Amniotic epithelial cell (primary cell): ENCODE measurements at regions not wholly inside any gene's neighbourhood (a gene's known extent, or its start where the extent isn't known, plus 50 kb on each side); places are given as distances from the start of the nearest gene placed in this dataset.

Experiments
- DNase-seq: peaks from one replicate; pipeline ENCODE4 v3.0.0-alpha.2; 2010; ENCODE audit warnings: low read depth

DNA sequence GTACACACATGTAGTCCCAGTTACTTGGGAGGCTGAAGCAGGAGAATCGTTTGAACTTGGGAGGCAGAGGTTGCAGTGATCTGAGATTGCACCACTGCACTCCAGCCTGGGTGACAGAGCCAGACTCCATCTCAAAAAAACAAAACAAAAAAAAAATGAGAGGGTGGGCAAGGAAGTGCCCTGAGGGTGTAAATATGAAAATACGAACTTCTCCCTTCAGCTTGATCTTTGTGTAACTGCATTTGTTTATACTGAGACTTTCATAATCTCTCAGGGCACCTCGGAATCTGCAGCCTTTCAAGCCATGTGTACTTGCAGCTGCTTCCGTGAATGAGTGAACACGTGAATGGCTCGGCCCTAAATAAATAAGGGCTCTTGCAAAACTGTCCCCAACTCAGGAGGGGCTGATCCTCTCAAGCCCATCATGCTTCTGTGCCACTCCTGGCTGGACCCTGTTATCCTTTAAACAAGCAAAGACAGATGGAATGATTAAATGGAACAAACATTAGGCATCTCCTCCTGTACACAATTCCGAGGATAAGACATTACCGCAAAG, 96.8 kb downstream of the BOD1L2 start:
- DNase-seq: no peak

DNA sequence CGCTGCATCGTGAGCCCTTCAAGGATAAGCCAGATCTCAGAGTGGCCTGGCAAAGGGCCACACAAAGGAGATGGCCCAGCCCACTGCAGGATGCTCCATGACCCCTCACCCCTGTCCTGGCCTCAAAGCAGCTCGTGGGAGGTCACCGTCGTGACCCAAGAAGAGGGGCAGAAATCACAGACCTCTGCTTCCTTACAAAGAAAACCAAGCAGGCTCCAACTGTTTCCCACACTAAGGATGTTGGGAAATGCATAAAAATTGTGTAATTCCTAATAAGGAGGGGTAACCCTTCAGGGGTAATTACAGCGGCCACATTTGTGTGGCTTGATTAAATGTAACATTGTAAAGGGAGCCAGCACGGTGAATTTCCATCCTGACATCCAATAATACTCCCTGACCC, 102.3 kb downstream of the BOD1L2 start:
- DNase-seq: no peak

DNA sequence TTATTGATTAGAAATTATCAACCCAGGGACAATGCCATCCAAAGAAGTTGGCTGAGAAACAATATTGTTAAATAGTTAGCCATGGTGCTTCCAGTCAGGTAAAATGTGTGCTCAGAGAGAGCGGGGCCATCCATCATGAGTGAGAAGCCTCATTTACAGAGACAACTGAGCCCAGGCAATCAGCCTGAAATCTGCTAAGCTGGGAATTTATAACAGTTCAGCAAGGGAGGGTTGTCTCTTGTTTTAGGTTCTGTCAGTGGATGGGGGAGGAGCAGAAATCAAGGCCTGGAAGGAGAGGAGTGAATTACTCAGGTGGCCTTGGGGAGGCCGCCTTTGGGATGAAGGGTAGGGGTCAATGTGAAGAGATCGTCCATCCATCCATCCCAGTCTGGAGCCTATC, 102.5 kb upstream of the ST8SIA3 start:
- DNase-seq: no peak

DNA sequence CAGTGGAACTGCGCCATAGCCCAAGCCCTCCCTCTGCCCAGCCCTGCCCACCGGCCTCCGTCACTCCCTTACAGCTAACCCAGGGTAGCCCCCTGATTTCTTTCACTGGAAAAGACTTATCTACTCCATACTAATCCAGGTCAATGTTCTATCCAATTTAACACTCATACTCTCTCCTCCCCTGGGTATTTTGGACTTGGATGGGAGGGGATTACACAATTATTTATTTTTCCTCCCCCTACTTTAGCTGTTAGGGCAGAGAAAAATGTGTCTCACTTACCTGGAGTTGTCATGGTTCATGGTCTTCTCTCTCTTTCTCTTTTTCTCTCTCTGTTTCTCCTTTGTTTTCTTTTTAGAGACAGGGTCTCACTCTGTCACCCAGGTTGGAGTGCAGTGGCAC, 100.6 kb upstream of the ST8SIA3 start:
- DNase-seq: no peak

DNA sequence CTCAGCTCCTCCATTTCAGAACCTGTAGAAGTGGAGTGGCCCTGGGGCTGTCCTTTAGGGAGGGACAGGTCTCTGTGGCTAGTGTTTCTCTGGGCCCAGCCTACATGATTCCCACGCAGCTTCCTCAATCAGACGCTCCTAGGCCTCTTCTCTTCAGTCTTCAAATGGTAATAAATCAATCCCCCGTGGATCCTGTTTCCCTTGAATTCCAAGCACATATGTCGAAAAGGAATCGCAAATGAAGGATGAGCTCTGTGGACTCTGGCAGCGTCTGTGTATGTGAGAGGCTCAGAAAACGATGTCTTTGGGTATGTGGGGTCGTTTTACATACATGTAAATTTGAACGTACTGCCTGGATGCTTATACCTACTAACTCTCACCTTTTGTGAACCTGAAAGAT, 98.5 kb upstream of the ST8SIA3 start:
- no peak for DNase-seq

DNA sequence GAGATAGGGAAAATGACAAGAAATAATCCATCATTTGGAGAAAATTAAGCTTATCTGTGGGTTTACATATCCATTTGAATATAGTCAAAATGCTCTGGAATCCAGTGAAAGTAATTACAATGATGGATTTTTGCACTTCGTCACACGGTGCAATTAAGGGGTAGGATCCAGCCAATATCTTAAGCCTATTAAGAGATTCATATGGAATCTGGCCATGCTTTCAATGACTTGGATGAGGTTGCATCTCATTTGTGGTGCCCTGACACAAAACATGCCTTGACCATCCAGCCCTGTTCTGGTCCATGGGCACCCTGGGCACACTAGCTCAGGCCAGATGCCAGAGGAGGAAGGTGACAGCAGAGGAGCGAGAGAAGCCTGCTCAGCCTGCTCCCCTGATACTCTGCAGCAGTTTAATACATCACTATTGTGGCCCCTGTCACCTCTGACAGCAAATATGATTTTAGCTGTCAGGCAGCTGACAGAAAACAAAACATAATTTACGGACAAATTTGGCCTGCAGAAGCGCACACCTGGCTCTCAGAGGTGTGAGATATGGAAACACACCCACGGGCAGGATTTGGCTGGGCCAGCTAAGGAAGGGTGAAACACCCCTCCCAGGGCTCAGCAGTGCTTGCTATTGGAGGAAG, 94.1 kb upstream of the ST8SIA3 start:
- no peak for DNase-seq

DNA sequence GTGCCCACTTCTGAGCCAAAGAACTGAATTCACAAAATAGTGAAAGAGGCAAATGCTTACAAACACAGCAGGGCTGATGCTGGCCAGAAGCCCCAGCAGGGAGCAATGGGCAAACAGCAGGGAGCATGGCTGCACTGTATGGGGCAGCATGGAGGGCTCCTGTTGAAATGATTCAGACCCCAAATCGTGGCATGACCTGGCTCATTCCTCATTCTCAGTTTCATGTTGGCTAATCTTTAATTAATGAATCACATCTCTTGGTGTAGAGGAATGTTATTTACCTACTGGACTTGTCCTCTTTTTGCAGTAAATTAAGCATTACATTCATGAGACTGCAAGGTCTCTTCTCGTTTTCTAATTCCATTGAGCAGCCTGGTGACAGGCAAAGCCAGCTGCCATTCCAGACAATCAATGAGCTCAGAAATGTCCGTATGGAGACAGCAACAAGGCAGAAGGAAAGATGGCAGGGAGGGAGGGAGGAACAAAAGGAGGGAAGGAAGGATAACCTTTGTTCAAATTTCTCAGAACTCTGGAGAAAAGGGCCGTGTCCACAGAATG, 84.9 kb upstream of the ST8SIA3 start:
- DNase-seq: no peak

DNA sequence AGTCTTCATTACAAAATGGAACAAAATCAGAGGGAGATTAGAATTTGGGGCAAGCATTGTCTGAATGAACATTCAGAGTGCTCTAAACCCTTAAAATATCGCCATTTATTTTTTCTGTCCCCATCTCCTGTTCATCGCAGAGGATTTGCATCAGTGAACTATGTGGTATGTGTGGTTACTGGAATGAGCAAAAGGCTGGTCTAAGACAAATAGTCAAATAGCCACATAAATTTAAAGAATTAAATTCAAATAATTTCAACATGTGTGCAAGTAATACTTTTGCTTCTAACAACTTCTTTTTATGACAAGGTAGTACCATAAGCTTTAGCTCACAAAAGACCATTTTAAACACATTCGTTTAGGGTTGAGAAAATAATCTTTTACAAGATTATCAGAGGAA, 82.6 kb upstream of the ST8SIA3 start:
- DNase-seq: no peak

DNA sequence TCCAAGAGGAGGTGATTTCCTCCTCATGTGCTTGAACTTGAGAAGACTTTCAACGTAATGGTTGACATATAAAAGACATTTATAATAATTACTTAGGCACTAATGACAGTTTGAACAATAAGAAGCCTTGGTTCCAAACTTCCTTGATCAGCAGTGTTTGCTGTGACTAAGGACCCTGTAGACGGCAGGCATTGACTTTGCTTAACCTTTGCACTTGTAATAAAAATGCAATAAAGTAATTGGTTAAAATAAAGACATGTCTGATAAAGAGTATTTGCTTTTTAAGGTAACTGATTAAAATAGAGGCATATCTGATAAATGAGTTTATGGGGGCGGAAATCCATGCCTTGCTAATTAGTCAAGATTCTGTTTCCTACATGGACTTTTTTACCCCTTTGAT, 82.2 kb upstream of the ST8SIA3 start:
- DNase-seq: no peak

DNA sequence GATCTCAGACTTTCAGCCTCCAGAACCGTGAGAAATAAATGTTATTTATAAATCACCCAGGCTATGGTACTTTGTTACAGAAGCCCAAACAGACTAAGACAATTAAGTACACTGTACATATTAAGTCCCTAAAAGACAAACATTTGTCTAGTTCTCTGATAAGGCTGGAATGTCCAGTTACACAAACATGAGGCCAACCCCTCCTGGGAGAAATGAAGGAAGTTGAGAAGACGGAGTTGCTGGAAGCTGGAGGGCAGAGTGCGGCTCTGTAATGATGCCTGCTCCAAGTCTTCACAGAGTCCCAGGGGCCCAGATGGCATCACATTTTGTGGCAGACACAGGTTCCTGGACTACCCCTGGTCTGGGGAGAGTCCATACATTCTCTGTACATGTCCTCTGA, 79.2 kb upstream of the ST8SIA3 start:
- DNase-seq: no peak

DNA sequence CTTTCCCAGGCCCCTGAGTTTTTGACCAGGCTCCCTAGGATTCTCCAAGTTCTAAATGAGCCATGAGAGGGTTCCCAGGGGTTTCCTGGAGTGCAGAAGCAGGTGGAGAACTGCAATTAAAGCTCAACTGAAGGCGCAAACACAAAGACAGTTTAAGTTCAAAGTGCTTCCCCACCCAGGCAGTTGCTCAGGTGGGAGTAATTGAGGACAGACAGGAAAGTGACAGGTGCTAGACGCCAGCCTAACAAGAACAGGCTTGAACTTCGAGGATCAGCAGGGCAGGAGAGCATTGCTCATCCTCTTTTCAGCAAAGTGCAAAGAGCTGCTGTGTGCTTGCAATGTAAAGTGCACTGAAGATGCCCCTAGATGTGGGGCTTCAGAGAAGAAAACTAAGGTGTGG, 77.2 kb upstream of the ST8SIA3 start:
- no peak for DNase-seq

DNA sequence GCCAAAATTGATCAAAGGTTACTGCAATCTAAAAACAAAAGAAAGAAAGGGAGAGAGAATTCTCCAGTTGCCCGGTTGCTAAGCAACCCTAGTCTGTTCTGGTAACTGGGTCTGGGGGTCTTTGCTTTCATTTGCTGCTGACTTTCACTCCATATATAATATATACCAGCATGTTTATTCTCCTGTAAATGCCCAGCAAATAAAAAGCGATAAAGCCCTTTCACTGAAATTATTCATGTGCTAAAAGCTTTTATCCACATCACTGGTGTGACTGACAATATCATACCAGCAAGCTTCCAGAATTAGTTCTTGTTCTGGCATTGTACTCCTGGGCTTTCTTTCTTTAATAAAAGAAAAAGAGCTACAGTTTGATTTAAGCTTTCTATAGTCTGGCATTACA, 75.5 kb upstream of the ST8SIA3 start:
- DNase-seq: no peak

DNA sequence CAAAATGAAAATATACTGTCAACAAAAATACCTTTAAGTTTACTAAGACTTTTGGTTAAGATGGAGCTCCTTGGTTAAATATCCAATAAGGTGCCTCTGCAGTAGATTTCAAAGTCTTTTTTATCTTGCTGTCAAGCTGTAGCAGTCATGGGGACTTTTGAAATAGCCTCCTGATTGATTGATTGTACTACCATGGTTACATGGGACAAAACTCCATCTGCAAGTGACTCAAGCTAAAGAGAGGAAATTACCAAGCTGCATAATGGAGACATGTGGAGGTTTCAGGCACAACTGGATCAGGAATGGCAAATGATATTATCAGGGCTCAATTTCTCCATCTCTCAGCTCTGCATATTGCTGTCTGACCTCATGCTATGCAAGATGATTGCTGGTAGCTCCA, 73.4 kb upstream of the ST8SIA3 start:
- no peak for DNase-seq

DNA sequence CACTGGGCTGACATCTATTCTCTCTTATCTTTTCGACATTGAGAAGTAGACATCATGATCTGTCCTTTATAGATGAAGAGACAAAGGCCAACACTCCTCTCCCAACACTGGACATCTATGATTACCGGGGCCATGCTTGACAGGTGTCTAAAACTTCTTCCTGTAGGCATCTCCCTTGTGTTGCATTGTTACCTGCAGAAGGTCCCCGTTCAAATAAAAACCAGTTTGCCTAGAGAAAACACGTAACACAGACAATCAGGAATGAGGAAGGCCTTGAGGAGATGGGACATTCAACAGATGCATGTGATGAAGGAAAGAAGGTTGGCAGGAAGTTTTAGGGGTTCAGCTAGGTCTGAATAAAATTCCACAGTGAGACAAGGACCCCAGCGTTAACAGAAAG, 70.8 kb upstream of the ST8SIA3 start:
- no peak for DNase-seq

DNA sequence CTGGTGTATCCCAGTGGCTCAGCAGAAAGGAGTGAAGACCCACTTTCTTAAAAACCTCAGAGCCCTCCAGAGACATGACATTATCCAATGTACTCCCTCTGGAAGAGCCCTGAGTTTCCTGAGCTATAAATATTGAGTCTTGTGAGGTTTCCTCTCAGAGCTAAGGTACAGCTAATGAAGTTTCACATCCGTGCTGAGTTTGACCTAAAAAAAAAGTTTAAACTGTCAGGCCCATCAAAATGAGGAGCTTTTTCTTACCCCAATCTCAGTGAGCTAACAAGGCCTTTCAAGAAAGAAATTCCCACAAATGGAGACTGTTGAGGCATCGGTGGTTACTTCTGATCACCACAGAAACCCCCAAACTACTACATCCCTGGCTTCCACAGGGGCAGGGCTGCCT, 65.4 kb upstream of the ST8SIA3 start:
- DNase-seq: no peak

DNA sequence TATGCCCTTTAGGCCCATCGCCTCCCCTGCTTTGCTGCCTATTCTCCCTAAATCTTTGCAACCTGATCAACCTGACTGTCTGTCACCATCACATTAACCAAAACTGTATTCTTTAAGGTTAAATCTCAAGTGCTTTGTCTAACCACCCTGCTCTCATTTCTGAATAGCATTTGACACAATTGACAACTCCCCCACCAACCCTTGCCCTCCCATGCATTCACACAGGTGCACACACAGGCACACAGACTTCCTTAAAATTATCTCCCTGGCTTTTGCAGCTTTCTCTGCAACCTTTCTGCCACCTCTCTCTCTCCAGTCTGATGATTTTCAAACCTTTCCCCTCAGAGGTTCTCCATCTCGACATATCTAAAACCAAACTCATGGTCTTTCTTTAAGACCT, 64.6 kb upstream of the ST8SIA3 start:
- DNase-seq: no peak

DNA sequence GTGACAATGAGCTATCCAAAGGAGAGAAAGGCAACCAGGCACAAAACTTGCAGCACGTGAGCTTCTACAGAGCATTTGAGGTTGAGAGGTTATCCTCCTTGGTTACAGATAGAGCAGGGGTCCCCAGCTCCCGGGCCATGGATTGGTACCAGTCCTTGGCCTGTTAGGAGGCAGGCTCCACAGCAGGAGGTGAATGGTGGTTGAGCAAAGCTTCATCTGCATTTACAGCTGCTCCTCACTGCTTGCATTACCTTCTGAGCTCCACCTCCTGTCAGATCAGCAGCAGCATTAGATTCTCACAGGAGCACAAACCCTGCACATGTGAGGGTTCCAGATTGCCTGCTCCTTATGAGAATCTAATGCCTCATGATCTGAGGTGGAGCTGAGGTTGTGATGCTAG, 57.8 kb upstream of the ST8SIA3 start:
- DNase-seq: no peak

DNA sequence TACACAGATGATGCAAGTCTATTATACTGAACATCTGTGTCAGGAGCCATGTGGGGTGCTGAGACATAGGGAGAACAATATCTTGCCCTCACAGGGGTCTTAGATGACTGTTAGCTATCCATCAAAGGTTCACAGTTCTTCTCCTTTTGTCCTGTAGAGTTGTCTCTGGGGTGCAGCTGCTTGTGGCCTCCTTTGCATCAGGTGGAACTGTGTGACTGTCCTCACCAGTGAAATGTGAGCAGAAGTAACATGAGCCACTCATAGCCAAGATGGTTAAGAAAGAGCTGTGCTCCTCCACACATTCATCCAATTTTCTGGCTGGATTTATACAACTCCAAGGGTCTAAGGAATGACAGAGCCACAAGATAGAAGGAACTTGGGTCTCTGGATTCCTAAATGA, 56.0 kb upstream of the ST8SIA3 start:
- no peak for DNase-seq

DNA sequence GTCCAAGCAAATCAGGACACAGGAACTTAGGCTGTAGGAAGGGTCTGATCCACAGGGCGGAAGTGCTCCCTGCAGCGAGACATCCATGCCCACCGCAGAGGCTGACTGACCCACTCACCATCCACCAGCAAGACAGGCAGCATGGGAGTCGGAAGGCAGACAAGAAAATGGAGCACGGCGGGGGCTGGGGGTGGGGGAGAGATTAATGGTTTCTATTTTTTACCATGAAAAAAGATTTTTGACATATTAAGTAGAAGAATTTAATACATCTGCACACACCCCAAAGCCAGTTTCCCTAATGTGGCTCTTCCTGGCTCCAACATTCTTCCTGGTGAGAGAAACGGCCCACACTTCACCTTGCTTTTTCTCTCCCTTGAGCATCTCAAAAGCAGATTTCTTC, 55.1 kb upstream of the ST8SIA3 start:
- DNase-seq: no peak

DNA sequence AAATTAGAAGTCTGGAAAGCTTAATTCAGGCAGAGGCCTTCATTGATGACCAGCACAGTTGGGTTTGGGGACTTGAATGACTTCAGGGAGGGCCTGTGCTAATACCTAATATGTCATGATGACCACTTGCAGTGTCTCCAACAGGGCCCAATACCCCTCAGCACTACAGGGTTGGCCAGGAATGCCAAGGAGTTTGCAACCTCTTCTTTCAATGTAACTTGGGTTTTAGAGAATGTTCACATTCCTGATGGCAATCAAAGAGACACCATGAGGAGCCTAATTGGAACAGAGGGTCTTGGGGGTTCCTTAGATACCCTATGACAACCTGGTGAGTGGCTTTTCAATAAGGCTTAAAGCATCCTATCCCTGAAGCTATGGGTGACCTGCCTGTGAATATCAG, 52.4 kb upstream of the ST8SIA3 start:
- DNase-seq: no peak

DNA sequence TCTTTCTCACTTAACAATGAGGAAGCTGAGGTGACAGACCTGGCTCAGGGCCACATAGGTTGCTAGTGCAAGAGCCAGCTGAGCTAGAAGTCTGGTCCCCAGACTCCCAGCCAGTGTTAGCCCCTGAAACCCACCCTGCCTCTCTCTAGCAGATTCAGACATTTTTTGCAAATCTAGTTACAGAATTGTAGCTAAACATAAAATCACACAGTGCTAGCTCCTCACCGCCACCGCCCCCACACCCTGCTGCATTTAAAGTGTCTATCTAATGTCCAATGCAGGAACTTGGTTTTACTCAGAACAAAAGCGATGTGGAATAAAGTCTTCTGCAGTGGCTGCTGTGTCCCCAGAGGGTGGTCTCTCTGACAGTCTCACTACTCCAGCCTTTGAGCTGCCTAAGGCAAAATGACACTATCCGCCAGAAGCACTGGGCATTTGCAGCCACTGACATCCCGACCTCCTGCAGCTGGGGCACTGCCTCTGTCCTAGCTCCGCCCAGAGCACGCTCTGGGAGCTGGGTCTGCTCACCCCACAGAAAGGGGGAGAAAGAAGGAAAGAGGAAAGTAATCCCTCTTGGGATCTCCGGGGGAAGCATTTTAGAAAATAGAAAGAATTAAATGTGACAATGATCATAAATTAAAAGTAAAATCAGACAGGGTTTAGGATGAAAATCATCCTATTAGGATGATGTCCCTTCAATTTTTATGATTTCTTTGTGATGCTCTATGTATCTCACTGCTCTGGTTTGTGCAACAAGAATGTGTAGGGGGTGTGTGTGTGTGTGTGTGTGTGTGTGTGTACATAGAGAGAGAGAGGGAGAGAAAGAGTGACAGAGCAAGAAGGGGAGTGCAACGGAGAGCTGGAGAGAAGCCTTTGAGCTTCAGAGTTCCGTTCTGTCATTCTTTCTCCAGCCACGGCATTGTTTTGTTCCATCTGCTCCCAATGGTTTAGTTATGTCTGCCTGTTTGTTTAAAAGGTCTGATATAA, 50.5 kb upstream of the ST8SIA3 start:
- no peak for DNase-seq
